ENCODE measurements at regions not wholly inside any gene's neighbourhood (a gene's known extent, or its start where the extent isn't known, plus 50 kb on each side); places are given as distances from the start of the nearest gene placed in this dataset.

DNA sequence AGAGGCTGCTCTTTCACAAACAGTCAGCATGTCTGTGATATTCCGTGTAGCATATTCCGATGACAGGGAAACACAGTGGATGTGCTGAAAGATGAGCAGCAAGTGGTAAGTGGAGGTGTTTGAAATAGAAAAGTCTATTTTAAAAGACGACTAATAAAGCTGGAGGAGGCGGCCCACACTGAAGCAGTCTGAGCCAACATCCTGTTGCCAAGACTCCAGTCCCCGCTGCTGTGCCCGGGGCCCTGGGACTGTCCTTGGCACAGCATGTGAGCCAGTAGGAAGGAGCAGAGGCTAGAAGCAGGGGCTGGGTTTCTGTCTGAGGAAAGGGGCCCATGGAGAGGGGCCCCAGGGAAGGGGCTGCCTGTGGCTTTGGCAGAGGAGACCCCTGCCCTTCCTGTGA lies 351.5 kb upstream of the CHD6 start (continued):
- TF ChIP-seq EZH2 (IDR thresholded peaks at IDR 0.05; ENCODE audit: low read depth, unreplicated experiment): no peak
- TF ChIP-seq, protein P1, sequence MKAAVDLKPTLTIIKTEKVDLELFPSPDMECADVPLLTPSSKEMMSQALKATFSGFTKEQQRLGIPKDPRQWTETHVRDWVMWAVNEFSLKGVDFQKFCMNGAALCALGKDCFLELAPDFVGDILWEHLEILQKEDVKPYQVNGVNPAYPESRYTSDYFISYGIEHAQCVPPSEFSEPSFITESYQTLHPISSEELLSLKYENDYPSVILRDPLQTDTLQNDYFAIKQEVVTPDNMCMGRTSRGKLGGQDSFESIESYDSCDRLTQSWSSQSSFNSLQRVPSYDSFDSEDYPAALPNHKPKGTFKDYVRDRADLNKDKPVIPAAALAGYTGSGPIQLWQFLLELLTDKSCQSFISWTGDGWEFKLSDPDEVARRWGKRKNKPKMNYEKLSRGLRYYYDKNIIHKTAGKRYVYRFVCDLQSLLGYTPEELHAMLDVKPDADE (IDR thresholded peaks at IDR 0.05): no peak
- TF ChIP-seq NANOG (IDR thresholded peaks at IDR 0.05; ENCODE audit: borderline replicate concordance): no peak
- TF ChIP-seq, protein P2, sequence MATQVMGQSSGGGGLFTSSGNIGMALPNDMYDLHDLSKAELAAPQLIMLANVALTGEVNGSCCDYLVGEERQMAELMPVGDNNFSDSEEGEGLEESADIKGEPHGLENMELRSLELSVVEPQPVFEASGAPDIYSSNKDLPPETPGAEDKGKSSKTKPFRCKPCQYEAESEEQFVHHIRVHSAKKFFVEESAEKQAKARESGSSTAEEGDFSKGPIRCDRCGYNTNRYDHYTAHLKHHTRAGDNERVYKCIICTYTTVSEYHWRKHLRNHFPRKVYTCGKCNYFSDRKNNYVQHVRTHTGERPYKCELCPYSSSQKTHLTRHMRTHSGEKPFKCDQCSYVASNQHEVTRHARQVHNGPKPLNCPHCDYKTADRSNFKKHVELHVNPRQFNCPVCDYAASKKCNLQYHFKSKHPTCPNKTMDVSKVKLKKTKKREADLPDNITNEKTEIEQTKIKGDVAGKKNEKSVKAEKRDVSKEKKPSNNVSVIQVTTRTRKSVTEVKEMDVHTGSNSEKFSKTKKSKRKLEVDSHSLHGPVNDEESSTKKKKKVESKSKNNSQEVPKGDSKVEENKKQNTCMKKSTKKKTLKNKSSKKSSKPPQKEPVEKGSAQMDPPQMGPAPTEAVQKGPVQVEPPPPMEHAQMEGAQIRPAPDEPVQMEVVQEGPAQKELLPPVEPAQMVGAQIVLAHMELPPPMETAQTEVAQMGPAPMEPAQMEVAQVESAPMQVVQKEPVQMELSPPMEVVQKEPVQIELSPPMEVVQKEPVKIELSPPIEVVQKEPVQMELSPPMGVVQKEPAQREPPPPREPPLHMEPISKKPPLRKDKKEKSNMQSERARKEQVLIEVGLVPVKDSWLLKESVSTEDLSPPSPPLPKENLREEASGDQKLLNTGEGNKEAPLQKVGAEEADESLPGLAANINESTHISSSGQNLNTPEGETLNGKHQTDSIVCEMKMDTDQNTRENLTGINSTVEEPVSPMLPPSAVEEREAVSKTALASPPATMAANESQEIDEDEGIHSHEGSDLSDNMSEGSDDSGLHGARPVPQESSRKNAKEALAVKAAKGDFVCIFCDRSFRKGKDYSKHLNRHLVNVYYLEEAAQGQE (IDR thresholded peaks at IDR 0.05; ENCODE audit: unreplicated experiment): no peak
- no peak for TF ChIP-seq POLR2AphosphoS5 (IDR thresholded peaks at IDR 0.05; ENCODE audit: low read depth)
- TF ChIP-seq, protein P3, sequence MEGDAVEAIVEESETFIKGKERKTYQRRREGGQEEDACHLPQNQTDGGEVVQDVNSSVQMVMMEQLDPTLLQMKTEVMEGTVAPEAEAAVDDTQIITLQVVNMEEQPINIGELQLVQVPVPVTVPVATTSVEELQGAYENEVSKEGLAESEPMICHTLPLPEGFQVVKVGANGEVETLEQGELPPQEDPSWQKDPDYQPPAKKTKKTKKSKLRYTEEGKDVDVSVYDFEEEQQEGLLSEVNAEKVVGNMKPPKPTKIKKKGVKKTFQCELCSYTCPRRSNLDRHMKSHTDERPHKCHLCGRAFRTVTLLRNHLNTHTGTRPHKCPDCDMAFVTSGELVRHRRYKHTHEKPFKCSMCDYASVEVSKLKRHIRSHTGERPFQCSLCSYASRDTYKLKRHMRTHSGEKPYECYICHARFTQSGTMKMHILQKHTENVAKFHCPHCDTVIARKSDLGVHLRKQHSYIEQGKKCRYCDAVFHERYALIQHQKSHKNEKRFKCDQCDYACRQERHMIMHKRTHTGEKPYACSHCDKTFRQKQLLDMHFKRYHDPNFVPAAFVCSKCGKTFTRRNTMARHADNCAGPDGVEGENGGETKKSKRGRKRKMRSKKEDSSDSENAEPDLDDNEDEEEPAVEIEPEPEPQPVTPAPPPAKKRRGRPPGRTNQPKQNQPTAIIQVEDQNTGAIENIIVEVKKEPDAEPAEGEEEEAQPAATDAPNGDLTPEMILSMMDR (conservative IDR thresholded peaks at IDR 0.05; ENCODE audit: low read depth in 2 of 2): no peak
- TF ChIP-seq ZNF331 (CRISPR knock-in tag; IDR thresholded peaks at IDR 0.05; ENCODE audit: low read depth): no peak
- TF ChIP-seq STAT1 (IDR thresholded peaks at IDR 0.05; ENCODE audit: unreplicated experiment): no peak
- TF ChIP-seq JUNB (IDR thresholded peaks at IDR 0.05; ENCODE audit: unreplicated experiment): no peak
- TF ChIP-seq CREB1 (CRISPR knock-in tag; IDR thresholded peaks at IDR 0.05; ENCODE audit: low read depth): no peak

DNA sequence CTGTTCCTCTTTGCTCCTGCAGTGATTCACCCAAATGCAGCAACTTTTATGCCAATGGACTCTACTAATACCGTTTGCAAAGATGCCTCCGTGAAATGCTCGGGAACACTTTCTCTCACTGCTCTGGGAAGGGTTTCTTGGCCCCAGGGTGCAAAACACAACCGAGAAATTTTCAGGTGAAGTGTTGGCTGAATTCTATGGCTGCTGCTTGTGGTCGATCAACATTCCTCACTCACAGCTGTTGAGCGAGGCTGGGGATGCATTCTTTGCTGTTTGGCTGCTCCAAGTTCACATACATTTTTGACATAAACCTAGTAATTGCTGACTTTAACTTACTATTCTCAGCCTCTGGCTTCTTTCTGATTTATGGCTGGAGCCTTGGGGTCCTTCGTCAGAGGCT lies 342.0 kb upstream of the CHD6 start:
- no peaks in the 10 kb centered on the region for H3K4me1 Mint-ChIP-seq
- H3F3A ChIP-seq (replicated peaks; ENCODE audit: low read depth): no peaks in the 10 kb centered on the region
- H4K20me1 ChIP-seq (replicated peaks; ENCODE audit: insufficient read depth): no peaks in the 10 kb centered on the region
- H3K79me2 ChIP-seq (replicated peaks; ENCODE audit: insufficient read depth): no peaks in the 10 kb centered on the region
- H3K36me3 ChIP-seq (ENCODE audit: insufficient read depth): peaks cover 7% of the 10 kb centered on the region; the same call in 1 of the 2 replicates
- H3K4me2 ChIP-seq: no peak overlapping the region
- no peak for DNase-seq (ENCODE audit: low spot score)
- no peak overlapping the region for H2AFZ ChIP-seq
- H3K27me3 Mint-ChIP-seq (ENCODE audit: insufficient read depth, low read depth, poor library complexity): no peaks in the 10 kb centered on the region
- H3K27ac Mint-ChIP-seq: no peak overlapping the region
- H3K9me3 Mint-ChIP-seq: peaks cover 94% of the 10 kb centered on the region
- H3K36me3 Mint-ChIP-seq (ENCODE audit: low read depth): peaks cover 16% of the 10 kb centered on the region; the same call in 1 of the 3 replicates
- ATAC-seq: no peak
- no peak overlapping the region for H3K27ac ChIP-seq (ENCODE audit: low read depth)
- H3K4me3 ChIP-seq: no peak overlapping the region
- no peak overlapping the region for H3K4me3 Mint-ChIP-seq
- no peaks in the 10 kb centered on the region for H3K9me2 ChIP-seq (ENCODE audit: insufficient read depth)
- H3K4me1 ChIP-seq (ENCODE audit: insufficient read depth): no peaks in the 10 kb centered on the region
- no peaks in the 10 kb centered on the region for H3K27me3 ChIP-seq (ENCODE audit: insufficient read depth)
- TF ChIP-seq STAT1 (IDR thresholded peaks at IDR 0.05; ENCODE audit: unreplicated experiment) (no peak), NANOG (IDR thresholded peaks at IDR 0.05; ENCODE audit: borderline replicate concordance) (no peak), JUNB (IDR thresholded peaks at IDR 0.05; ENCODE audit: unreplicated experiment) (no peak)
